ENCODE measurements at regions not wholly inside any gene's neighbourhood (a gene's known extent, or its start where the extent isn't known, plus 50 kb on each side); places are given as distances from the start of the nearest gene placed in this dataset.

DNA sequence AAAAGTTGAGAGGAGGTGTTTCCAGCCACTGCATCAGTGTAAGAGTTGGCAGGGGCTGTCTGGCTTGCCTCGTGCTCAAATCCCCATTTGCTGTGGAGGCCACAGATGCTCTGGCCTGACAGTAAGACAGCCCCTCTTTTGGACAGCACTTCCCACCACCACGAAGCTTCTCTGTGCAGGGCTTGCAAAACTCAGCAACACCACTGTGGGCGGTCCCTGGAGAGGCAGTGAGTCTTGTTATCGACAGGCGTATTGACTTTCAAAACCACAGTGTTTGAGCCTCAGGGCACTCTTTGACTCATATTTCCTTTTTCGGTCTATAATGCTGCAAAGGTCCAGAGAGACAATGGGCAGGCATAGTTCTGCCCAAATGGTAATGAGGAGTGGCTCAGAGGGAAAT is 539.5 kb downstream of the EBF1 start:
- no peak for DNase-seq (ENCODE audit: low spot score)
- H3K36me3 Mint-ChIP-seq, result no peaks in the 10 kb centered on the region
- H3K27ac Mint-ChIP-seq, result no peak overlapping the region
- ATAC-seq, result no peak; the same call in 1 of the 2 replicates
- CTCF ChIA-PET, result no interaction called here
- no peak for TF ChIP-seq CTCF (IDR thresholded peaks at IDR 0.05)
- TF ChIP-seq ZNF396 (CRISPR knock-in tag; IDR thresholded peaks at IDR 0.05; ENCODE audit: borderline replicate concordance), result no peak
- no peak for TF ChIP-seq NFE2L1 (CRISPR knock-in tag; IDR thresholded peaks at IDR 0.05)
- TF ChIP-seq SMAD4 (CRISPR knock-in tag; IDR thresholded peaks at IDR 0.05), result no peak
- TF ChIP-seq, protein P1, sequence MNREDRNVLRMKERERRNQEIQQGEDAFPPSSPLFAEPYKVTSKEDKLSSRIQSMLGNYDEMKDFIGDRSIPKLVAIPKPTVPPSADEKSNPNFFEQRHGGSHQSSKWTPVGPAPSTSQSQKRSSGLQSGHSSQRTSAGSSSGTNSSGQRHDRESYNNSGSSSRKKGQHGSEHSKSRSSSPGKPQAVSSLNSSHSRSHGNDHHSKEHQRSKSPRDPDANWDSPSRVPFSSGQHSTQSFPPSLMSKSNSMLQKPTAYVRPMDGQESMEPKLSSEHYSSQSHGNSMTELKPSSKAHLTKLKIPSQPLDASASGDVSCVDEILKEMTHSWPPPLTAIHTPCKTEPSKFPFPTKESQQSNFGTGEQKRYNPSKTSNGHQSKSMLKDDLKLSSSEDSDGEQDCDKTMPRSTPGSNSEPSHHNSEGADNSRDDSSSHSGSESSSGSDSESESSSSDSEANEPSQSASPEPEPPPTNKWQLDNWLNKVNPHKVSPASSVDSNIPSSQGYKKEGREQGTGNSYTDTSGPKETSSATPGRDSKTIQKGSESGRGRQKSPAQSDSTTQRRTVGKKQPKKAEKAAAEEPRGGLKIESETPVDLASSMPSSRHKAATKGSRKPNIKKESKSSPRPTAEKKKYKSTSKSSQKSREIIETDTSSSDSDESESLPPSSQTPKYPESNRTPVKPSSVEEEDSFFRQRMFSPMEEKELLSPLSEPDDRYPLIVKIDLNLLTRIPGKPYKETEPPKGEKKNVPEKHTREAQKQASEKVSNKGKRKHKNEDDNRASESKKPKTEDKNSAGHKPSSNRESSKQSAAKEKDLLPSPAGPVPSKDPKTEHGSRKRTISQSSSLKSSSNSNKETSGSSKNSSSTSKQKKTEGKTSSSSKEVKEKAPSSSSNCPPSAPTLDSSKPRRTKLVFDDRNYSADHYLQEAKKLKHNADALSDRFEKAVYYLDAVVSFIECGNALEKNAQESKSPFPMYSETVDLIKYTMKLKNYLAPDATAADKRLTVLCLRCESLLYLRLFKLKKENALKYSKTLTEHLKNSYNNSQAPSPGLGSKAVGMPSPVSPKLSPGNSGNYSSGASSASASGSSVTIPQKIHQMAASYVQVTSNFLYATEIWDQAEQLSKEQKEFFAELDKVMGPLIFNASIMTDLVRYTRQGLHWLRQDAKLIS (CRISPR knock-in tag; IDR thresholded peaks at IDR 0.05; ENCODE audit: borderline replicate concordance), result no peak
- H3K4me3 Mint-ChIP-seq, result no peak overlapping the region
- no peaks in the 10 kb centered on the region for H3K27me3 Mint-ChIP-seq (ENCODE audit: low read depth)
- H3K9me3 Mint-ChIP-seq, result no peaks in the 10 kb centered on the region; the same call in 1 of the 2 replicates
- POLR2A ChIA-PET, result no interaction called here
- peaks cover 16% of the 10 kb centered on the region for H3K4me1 Mint-ChIP-seq

- DNase-seq (ENCODE audit: low spot score) (no peak), ATAC-seq (no peak)
- no peaks in the 10 kb centered on the region for H3K27me3 Mint-ChIP-seq (ENCODE audit: low read depth)
- ChIA-PET CTCF (no interaction called here), POLR2A (no interaction called here)
- TF ChIP-seq, protein P1 (CRISPR knock-in tag; IDR thresholded peaks at IDR 0.05; ENCODE audit: borderline replicate concordance), result no peak
- TF ChIP-seq NFYB (CRISPR knock-in tag; conservative IDR thresholded peaks at IDR 0.05; ENCODE audit: low read depth) (no peak), ZNF121 (CRISPR knock-in tag; IDR thresholded peaks at IDR 0.05) (no peak), EMX1 (CRISPR knock-in tag; IDR thresholded peaks at IDR 0.05) (no peak), ZNF532 (CRISPR knock-in tag; IDR thresholded peaks at IDR 0.05; ENCODE audit: borderline replicate concordance) (no peak), CBFB (CRISPR knock-in tag; IDR thresholded peaks at IDR 0.05; ENCODE audit: low read depth) (no peak), ZNF263 (CRISPR knock-in tag; IDR thresholded peaks at IDR 0.05; ENCODE audit: low read depth) (no peak), FOXP1 (CRISPR knock-in tag; IDR thresholded peaks at IDR 0.05; ENCODE audit: borderline replicate concordance) (no peak), TCF7 (CRISPR knock-in tag; IDR thresholded peaks at IDR 0.05; ENCODE audit: low read depth) (no peak)
- TF ChIP-seq, protein P2, sequence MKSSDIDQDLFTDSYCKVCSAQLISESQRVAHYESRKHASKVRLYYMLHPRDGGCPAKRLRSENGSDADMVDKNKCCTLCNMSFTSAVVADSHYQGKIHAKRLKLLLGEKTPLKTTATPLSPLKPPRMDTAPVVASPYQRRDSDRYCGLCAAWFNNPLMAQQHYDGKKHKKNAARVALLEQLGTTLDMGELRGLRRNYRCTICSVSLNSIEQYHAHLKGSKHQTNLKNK (CRISPR knock-in tag; IDR thresholded peaks at IDR 0.05), result no peak
- TF ChIP-seq, protein P3, sequence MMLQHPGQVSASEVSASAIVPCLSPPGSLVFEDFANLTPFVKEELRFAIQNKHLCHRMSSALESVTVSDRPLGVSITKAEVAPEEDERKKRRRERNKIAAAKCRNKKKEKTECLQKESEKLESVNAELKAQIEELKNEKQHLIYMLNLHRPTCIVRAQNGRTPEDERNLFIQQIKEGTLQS (CRISPR knock-in tag; conservative IDR thresholded peaks at IDR 0.05), result no peak
- no peaks in the 10 kb centered on the region for H3K36me3 Mint-ChIP-seq
- H3K27ac Mint-ChIP-seq, result no peak overlapping the region
- H3K4me3 Mint-ChIP-seq, result no peak overlapping the region
- peaks cover 16% of the 10 kb centered on the region for H3K4me1 Mint-ChIP-seq
- H3K9me3 Mint-ChIP-seq, result no peaks in the 10 kb centered on the region; the same call in 1 of the 2 replicates
Measured at GRCh38 chr5:158559643-158560042, 540.1 kb downstream of the EBF1 start.

Data from WTC11 (cell line).